ENCODE measurements at regions not wholly inside any gene's neighbourhood (a gene's known extent, or its start where the extent isn't known, plus 50 kb on each side); places are given as distances from the start of the nearest gene placed in this dataset.

DNA sequence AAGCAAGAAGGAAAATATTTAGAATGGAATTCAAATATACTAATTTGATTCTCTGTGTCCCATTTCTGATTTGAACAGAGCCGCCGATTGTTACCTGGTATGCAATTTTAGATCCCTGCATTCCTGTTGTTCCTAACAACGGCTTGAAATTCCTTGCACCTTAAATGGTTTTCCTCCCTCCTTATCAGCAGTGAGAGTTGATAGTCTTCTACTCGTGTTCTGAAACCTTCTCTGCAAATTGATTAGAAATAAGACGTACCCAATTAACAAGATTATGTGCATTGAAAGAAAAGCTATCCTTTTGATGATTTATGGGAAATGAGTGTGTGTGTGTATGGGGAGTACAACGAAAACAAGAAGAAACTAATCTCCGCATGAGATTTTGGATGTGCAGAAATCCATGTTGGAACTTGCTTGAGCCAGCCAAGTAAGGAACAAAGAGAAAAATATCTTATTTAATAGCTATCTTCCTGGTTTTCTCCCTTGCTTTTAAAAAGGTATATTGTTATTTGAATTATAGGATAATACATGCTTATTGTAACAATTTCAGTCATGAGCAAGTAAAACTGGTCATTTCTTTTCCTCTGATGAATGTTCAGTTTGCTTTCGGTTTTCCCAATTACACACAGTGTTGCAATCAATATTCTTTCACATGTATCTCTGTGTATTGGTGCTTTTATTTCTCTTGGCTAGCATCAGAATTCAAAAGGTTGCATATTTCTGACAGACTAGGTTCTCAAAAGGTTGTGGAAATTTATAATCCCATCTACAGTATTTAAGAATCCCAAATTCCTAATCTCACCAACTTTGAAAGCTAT lies 211.1 kb upstream of the ACTBL2 start:
- no peaks in the 10 kb centered on the region for H3K27me3 ChIP-seq (replicated peaks in 1 of 7)
- DNase-seq, result no peak
- H3K4me3 ChIP-seq, result no peak overlapping the region
- H3K9me3 ChIP-seq, result no peaks in the 10 kb centered on the region
- no peaks in the 10 kb centered on the region for H3K4me1 ChIP-seq
- WGBS, 5 donors, result 85 to 92% (median 89%) methylated on average over 8 of the region's 8 CpGs
- H3K36me3 ChIP-seq, result no peaks in the 10 kb centered on the region
- no peak for TF ChIP-seq POLR2A (IDR thresholded peaks at IDR 0.05)
- TF ChIP-seq POLR2AphosphoS5 (IDR thresholded peaks at IDR 0.05), result no peak
- TF ChIP-seq, protein P1, sequence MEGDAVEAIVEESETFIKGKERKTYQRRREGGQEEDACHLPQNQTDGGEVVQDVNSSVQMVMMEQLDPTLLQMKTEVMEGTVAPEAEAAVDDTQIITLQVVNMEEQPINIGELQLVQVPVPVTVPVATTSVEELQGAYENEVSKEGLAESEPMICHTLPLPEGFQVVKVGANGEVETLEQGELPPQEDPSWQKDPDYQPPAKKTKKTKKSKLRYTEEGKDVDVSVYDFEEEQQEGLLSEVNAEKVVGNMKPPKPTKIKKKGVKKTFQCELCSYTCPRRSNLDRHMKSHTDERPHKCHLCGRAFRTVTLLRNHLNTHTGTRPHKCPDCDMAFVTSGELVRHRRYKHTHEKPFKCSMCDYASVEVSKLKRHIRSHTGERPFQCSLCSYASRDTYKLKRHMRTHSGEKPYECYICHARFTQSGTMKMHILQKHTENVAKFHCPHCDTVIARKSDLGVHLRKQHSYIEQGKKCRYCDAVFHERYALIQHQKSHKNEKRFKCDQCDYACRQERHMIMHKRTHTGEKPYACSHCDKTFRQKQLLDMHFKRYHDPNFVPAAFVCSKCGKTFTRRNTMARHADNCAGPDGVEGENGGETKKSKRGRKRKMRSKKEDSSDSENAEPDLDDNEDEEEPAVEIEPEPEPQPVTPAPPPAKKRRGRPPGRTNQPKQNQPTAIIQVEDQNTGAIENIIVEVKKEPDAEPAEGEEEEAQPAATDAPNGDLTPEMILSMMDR (IDR thresholded peaks at IDR 0.05 in 8 of 11, conservative IDR thresholded peaks at IDR 0.05 in 3 of 11), result no peak
- no peak overlapping the region for H3K27ac ChIP-seq
- intact Hi-C loops (cut with DNase I; ENCODE audit: low total_unique reads), result no loop called here

DNA sequence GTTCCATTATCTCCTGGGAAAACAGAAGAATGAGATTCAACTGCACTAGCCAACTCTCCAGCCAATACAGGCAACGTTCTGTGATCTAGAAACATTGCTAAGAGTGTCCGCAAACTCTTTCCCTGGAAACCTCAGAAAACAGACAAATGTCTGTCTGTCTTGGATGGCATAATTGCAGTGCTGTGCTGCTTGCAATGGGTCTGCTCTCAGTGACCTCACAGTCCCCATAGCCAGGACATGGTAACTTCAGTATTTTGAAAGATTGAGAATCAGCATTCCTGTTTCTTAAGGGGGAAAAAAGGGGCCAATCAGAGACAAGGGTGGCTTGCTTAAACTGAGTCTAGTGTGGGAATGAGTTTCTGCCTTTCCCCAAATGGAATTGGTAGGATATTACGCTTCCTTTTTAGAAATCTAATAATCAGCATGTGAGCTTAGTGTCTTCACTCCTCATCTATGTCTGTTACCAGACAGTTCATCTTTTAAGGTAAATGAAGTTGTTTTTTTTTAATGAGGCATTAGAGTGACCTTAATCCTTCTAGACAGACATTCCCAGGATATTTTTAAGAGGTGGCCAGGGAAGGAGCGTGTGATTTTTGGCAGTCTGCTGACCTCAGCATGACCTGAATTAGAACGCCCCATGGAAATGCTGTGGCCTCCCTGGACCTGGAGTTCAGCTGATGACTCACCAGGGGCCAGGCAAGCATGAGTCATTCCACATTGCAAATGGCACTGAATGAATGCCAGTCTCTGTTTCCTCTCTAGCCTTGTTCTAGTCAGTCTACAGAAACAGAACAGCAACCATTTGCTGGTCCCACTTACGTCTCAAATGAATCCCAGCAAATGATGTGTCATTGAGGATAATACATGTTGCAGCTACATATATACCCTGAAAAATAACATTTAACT lies 210.2 kb upstream of the ACTBL2 start:
- Histone ChIP-seq H3K4me1 (no peaks in the 10 kb centered on the region), H3K27ac (no peak overlapping the region), H3K9me3 (no peaks in the 10 kb centered on the region), H3K36me3 (no peaks in the 10 kb centered on the region), H3K27me3 (replicated peaks in 1 of 7) (no peaks in the 10 kb centered on the region), H3K4me3 (no peak overlapping the region)
- intact Hi-C loops (cut with DNase I; ENCODE audit: low total_unique reads), result no loop called here
- DNase-seq, result no peak
- TF ChIP-seq POLR2A (IDR thresholded peaks at IDR 0.05) (no peak), POLR2AphosphoS5 (IDR thresholded peaks at IDR 0.05) (no peak)
- TF ChIP-seq, protein P1 (IDR thresholded peaks at IDR 0.05 in 8 of 11, conservative IDR thresholded peaks at IDR 0.05 in 3 of 11), result no peak
- WGBS, 5 donors, result 63 to 84% (median 72%) methylated on average over 6 of the region's 6 CpGs

DNA sequence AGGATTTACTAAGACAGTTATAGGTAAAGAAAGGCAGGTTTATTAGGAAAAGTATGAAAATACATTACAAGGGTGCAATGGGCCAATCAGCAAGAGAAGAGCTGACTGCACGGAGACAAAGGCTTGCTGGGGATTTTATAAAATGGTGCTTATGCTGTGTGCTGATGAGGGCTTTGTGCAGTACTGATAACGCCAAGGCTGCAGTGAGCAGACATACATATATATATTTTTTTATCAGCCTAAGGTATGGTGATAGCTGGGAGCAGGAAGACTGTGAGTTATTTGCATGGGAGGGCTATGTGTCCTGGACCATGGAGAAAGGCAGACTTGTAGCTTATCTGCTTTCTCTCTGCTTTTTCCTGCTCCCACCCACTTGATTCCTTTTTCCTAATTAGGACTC lies 208.1 kb upstream of the ACTBL2 start:
- no peaks in the 10 kb centered on the region for H3K9me3 ChIP-seq
- H3K27ac ChIP-seq, result no peak overlapping the region
- H3K36me3 ChIP-seq, result no peaks in the 10 kb centered on the region
- intact Hi-C loops (cut with DNase I; ENCODE audit: low total_unique reads), result no loop called here
- WGBS, 5 donors, result 72 to 88% (median 83%) methylated on average over 2 of the region's 2 CpGs
- H3K4me3 ChIP-seq, result no peak overlapping the region
- no peaks in the 10 kb centered on the region for H3K4me1 ChIP-seq
- TF ChIP-seq POLR2AphosphoS5 (IDR thresholded peaks at IDR 0.05), result no peak
- TF ChIP-seq, protein P1 (IDR thresholded peaks at IDR 0.05 in 8 of 11, conservative IDR thresholded peaks at IDR 0.05 in 3 of 11), result no peak
- no peak for TF ChIP-seq POLR2A (IDR thresholded peaks at IDR 0.05)
- no peak for DNase-seq
- no peaks in the 10 kb centered on the region for H3K27me3 ChIP-seq (replicated peaks in 1 of 7)

DNA sequence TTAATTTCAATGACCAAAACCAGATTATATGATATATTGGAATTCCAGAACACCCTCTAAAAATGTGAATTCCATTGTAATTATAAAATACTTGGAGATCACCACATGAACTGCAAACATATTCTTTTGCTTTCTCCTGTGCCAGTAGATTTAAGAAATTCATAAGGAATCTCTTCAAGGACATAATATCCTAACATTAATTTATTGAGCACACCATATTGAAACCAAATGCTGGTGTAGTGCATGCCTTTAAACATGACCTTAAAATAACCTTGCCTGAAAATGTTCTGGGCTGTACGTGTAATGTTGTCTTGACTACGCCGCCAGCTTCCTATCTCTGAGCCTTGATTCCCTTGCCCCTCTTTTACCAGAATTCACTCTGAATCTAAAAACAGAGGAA lies 205.0 kb upstream of the ACTBL2 start:
- H3K27me3 ChIP-seq (replicated peaks in 1 of 7), result no peaks in the 10 kb centered on the region
- TF ChIP-seq POLR2AphosphoS5 (IDR thresholded peaks at IDR 0.05), result no peak
- TF ChIP-seq, protein P1 (IDR thresholded peaks at IDR 0.05 in 8 of 11, conservative IDR thresholded peaks at IDR 0.05 in 3 of 11), result no peak
- TF ChIP-seq POLR2A (IDR thresholded peaks at IDR 0.05), result no peak
- WGBS, 5 donors, result 93 to 98% (median 96%) methylated on average over 3 of the region's 3 CpGs
- H3K4me3 ChIP-seq, result no peak overlapping the region
- DNase-seq, result no peak
- H3K36me3 ChIP-seq, result no peaks in the 10 kb centered on the region
- H3K4me1 ChIP-seq, result no peaks in the 10 kb centered on the region
- no peaks in the 10 kb centered on the region for H3K9me3 ChIP-seq
- intact Hi-C loops (cut with DNase I; ENCODE audit: low total_unique reads), result no loop called here
- H3K27ac ChIP-seq, result no peak overlapping the region

Data from spleen (tissue), 11 donors.